Natural killer cell (primary cell): ENCODE measurements at regions not wholly inside any gene's neighbourhood (a gene's known extent, or its start where the extent isn't known, plus 50 kb on each side); places are given as distances from the start of the nearest gene placed in this dataset.

Source experiments
- ATAC-seq, 3 donors: fragments of 150-1000 bp in 2 of 3; fragments of 200-7000 bp in 1 of 3; cut with Tn5 transposase; 1 replicate in 1 of 3; 2 replicates in 2 of 3; pipeline ENCODE4 v1.10.0; 2021; ENCODE audit warnings: mild to moderate bottlenecking in 2 of 3, moderate library complexity in 2 of 3
- DNase-seq, 2 donors: peaks; one replicate each; pipeline versions ENCODE4 v3.0.0 to v3.0.0-alpha.2; 2013 to 2021; ENCODE audit warnings: mixed read lengths in 1 of 2
- H3K27ac ChIP-seq: one replicate; pipeline ENCODE4 v1.5.1; 2013; ENCODE audit warnings: mild to moderate bottlenecking, low read length
- H3K27me3 ChIP-seq: one replicate; pipeline ENCODE4 v1.6.1; 2013; ENCODE audit warnings: low read length; ENCODE audit not compliant: control insufficient read depth, insufficient read depth
- H3K36me3 ChIP-seq: one replicate; pipeline ENCODE4 v1.6.1; 2013; ENCODE audit warnings: low read length; ENCODE audit not compliant: control insufficient read depth, insufficient read depth
- H3K4me1 ChIP-seq: one replicate; pipeline ENCODE4 v1.6.1; 2013; ENCODE audit warnings: low read length; ENCODE audit not compliant: control insufficient read depth, insufficient read depth
- H3K4me3 ChIP-seq: one replicate; pipeline ENCODE4 v1.5.1; 2013; ENCODE audit warnings: low read length
- H3K9me3 ChIP-seq: one replicate; pipeline ENCODE4 v1.6.1; 2013; ENCODE audit warnings: low read length; ENCODE audit not compliant: control insufficient read depth, insufficient read depth
- H3K27ac Mint-ChIP-seq, 2 donors: one replicate each; pipeline ENCODE4 v1.8.0; 2022; ENCODE audit warnings: mild to moderate bottlenecking in 2 of 2, mixed read lengths in 2 of 2, moderate library complexity in 1 of 2
- H3K27me3 Mint-ChIP-seq, 2 donors: one replicate each; pipeline ENCODE4 v1.8.0; 2022; ENCODE audit warnings: low read depth in 2 of 2, mixed read lengths in 2 of 2
- H3K36me3 Mint-ChIP-seq: one replicate; pipeline ENCODE4 v1.8.0; 2022; ENCODE audit warnings: mixed read lengths
- H3K4me1 Mint-ChIP-seq, 2 donors: one replicate each; pipeline ENCODE4 v1.8.0; 2022; ENCODE audit warnings: mixed read lengths in 2 of 2
- H3K4me3 Mint-ChIP-seq: one replicate; pipeline ENCODE4 v1.8.0; 2022; ENCODE audit warnings: mild to moderate bottlenecking, moderate library complexity, mixed read lengths
- H3K9me3 Mint-ChIP-seq, 2 donors: one replicate each; pipeline ENCODE4 v1.8.0; 2022; ENCODE audit warnings: mixed read lengths in 2 of 2
- CTCF ChIP-seq: fragments of 200-600 bp; IDR thresholded peaks from one replicate; pipeline ENCODE4 v1.8.0; 2022; ENCODE audit warnings: antibody characterized with exemption
- WGBS: methylation state at CpG from one replicate; pipeline ENCODE4 v1.1.7; 2013; ENCODE audit warnings: missing lambda C conversion rate; ENCODE audit not compliant: insufficient coverage; 5-methylcytosine and 5-hydroxymethylcytosine counted together
- intact Hi-C: fragments of 100-400 bp; cut with micrococcal nuclease; formaldehyde crosslinking; loops from one replicate; pipeline ENCODE4 v1.14.2; 2022

- H3K4me3 Mint-ChIP-seq, result no peak overlapping the region
- intact Hi-C loops, result no loop called here
- Histone ChIP-seq H3K36me3 (no peaks in the 10 kb centered on the region), H3K4me1 (no peaks in the 10 kb centered on the region), H3K4me3 (no peak overlapping the region), H3K27ac (no peak overlapping the region), H3K9me3 (no peaks in the 10 kb centered on the region), H3K27me3 (no peaks in the 10 kb centered on the region)
- H3K4me1 Mint-ChIP-seq, result no peaks in the 10 kb centered on the region
- H3K36me3 Mint-ChIP-seq, result no peaks in the 10 kb centered on the region
- no peak overlapping the region for H3K27ac Mint-ChIP-seq
- H3K9me3 Mint-ChIP-seq, result peaks cover 0 to 2% of the 10 kb centered on the region in 2 donors
- WGBS, result 79% methylated on average over 10 of the region's 11 CpGs
- ATAC-seq (no peak), DNase-seq (no peak)
- peaks cover 0 to 36% of the 10 kb centered on the region in 2 donors for H3K27me3 Mint-ChIP-seq
- TF ChIP-seq CTCF, result no peak
These were observed 212.6 kb upstream of the AGTR2 start for GRCh38 chrX:115957862-115958490.

GRCh38 chrX:115958687-115959359, 211.7 kb upstream of the AGTR2 start:
- DNase-seq (no peak), ATAC-seq (no peak)
- no peak overlapping the region for H3K4me3 Mint-ChIP-seq
- whole genome bisulfite sequencing, result 93% methylated on average over 3 of the region's 3 CpGs
- Histone ChIP-seq H3K9me3 (no peaks in the 10 kb centered on the region), H3K4me3 (no peak overlapping the region), H3K27ac (no peak overlapping the region), H3K27me3 (no peaks in the 10 kb centered on the region), H3K4me1 (no peaks in the 10 kb centered on the region), H3K36me3 (no peaks in the 10 kb centered on the region)
- no peaks in the 10 kb centered on the region for H3K4me1 Mint-ChIP-seq
- intact Hi-C loops, result no loop called here
- H3K36me3 Mint-ChIP-seq, result no peaks in the 10 kb centered on the region
- TF ChIP-seq CTCF, result no peak
- H3K9me3 Mint-ChIP-seq, result peaks cover 2% of the 10 kb centered on the region in 2 donors
- peaks cover 0 to 36% of the 10 kb centered on the region in 2 donors for H3K27me3 Mint-ChIP-seq
- no peak overlapping the region for H3K27ac Mint-ChIP-seq

GRCh38 chrX:115960440-115961084, 210.0 kb upstream of the AGTR2 start:
- H3K4me1 ChIP-seq, result no peaks in the 10 kb centered on the region
- H3K27me3 ChIP-seq, result no peaks in the 10 kb centered on the region
- no peaks in the 10 kb centered on the region for H3K9me3 ChIP-seq
- H3K4me3 Mint-ChIP-seq, result no peak overlapping the region
- DNase-seq (no peak), ATAC-seq (no peak)
- intact Hi-C loops, result no loop called here
- H3K36me3 Mint-ChIP-seq, result no peaks in the 10 kb centered on the region
- no peak overlapping the region for H3K27ac ChIP-seq
- no peak overlapping the region for H3K4me3 ChIP-seq
- no peaks in the 10 kb centered on the region for H3K36me3 ChIP-seq
- peaks cover 0 to 36% of the 10 kb centered on the region in 2 donors for H3K27me3 Mint-ChIP-seq
- 84% methylated on average over 4 of the region's 4 CpGs for WGBS
- no peak overlapping the region for H3K27ac Mint-ChIP-seq
- no peak for TF ChIP-seq CTCF
- peaks cover 2% of the 10 kb centered on the region in 2 donors for H3K9me3 Mint-ChIP-seq
- H3K4me1 Mint-ChIP-seq, result no peaks in the 10 kb centered on the region
